HG02623 (cell line): ENCODE measurements at regions not wholly inside any gene's neighbourhood (a gene's known extent, or its start where the extent isn't known, plus 50 kb on each side); places are given as distances from the start of the nearest gene placed in this dataset.

Experiments
- ATAC-seq: cut with Tn5 transposase; IDR thresholded peaks from one replicate; pipeline ENCODE4 v1.9.1; 2021; ENCODE audit warnings: moderate library complexity; ENCODE audit not compliant: unreplicated experiment

- no peak for ATAC-seq
Measured at GRCh38 chr5:148941810-148942209, 115.4 kb downstream of the ADRB2 start.

- no peak for ATAC-seq
Measured at GRCh38 chr5:148949841-148950470, 112.9 kb downstream of the SH3TC2 start.

GRCh38 chr5:148950471-148950863, 112.4 kb downstream of the SH3TC2 start:
- ATAC-seq: no peak

GRCh38 chr5:148950892-148951291, 112.0 kb downstream of the SH3TC2 start:
- no peak for ATAC-seq

GRCh38 chr5:148951612-148952011, 111.2 kb downstream of the SH3TC2 start:
- no peak for ATAC-seq

GRCh38 chr5:148952097-148952867, 110.6 kb downstream of the SH3TC2 start:
- ATAC-seq: no peak

- ATAC-seq: no peak
Measured at GRCh38 chr5:148953711-148954110, 109.2 kb downstream of the SH3TC2 start.
